Activated CD8-positive, alpha-beta memory T cell treated with anti-CD3 and anti-CD28 coated beads, Interleukin-2, amount 50 U/mL, for 48 hours (primary cell): ENCODE measurements at regions not wholly inside any gene's neighbourhood (a gene's known extent, or its start where the extent isn't known, plus 50 kb on each side); places are given as distances from the start of the nearest gene placed in this dataset.

Experiments used
- DNase-seq: peaks from one replicate; pipeline ENCODE4 v3.0.0-alpha.2; 2020

DNA sequence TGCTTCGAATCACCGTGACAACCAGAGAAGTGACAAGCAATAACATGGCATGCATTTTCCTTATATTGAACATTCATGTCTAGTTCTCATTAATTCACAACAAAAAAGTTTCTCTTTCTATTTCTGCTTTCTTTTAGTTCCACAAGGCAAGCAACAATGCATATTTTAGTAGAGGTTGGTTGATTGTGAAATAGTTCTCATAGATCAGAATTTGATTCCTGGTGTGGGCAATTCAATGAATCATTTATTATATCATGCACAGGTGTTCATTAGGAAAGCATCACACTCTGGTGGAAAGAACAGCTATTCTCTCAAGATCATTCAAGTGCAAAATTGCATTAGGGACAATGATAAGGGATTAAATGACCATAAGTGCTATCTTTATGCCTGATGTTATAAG, 980.9 kb downstream of the BRINP3 start:
- no peak for DNase-seq

- DNase-seq: no peak
These were observed 977.9 kb downstream of the BRINP3 start for GRCh38 chr1:189499736-189500135.

- no peak for DNase-seq
These were observed 976.9 kb downstream of the BRINP3 start for GRCh38 chr1:189500778-189501177.

GRCh38 chr1:189510827-189511226, 966.8 kb downstream of the BRINP3 start:
- no peak for DNase-seq

GRCh38 chr1:189513091-189513490, 964.6 kb downstream of the BRINP3 start:
- no peak for DNase-seq

DNA sequence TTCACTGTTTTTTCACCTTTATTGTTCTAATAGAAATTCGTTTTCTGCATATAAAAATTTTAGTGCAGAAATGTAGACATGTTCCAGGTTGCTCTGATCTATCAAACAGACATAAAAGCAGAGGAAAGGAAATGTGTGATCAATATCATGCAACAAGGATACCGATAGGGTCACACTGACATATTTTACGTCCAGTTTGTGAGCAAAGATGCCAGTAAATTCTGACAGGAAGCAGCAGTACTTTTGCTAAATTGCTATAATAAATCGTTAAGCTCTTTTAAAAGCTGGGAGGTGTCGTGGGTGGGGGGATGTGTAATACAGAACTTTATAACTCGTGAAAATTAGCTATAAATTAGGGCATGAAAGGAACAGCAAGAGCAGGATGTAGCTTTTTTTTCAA, 955.2 kb downstream of the BRINP3 start:
- DNase-seq: no peak

- no peak for DNase-seq
These were observed 953.2 kb downstream of the BRINP3 start for GRCh38 chr1:189524501-189524900.

GRCh38 chr1:189530162-189530561, 947.5 kb downstream of the BRINP3 start:
- DNase-seq: no peak

DNA sequence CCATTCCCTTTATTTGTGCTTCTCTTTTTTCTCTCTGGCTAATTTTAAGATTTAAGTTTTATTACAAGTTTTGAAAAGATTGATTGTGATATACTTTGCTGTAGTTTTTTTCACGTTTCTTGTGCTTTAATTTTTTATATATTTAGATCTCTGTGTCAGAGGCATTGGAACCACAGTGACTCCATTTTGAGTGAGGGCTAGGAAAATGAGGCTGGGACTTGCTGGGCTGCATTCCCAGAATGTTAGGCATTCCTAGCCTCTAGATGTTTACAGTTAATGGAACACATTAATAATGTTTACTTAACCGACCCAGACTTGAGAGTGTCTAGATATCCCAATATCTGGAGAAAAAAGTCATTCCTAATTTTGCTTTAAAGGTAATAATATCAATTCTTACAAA, 939.4 kb downstream of the BRINP3 start:
- DNase-seq: no peak

- DNase-seq: no peak
These were observed 927.2 kb downstream of the BRINP3 start for GRCh38 chr1:189550498-189550897.

- DNase-seq: no peak
These were observed 913.9 kb downstream of the BRINP3 start for GRCh38 chr1:189563784-189564183.

DNA sequence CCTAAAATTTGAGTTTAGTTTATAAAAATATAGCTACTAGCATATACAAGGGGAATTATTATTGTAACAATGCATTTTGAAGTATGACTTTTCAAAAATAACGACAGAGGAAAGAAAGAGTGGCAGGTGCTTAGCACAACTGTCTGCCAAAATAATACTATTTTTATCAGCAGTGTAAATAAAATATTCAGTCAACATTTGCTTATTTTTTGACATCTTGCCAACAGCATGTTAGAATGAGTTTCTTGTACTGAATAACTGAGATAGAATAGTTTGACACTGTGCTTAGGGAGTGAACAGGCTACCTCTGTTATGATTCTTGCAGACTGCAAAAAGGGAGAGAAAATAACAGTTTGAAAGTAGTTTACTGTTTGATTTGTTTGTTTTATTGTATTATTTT, 909.8 kb downstream of the BRINP3 start:
- no peak for DNase-seq

GRCh38 chr1:189596197-189596596, 881.5 kb downstream of the BRINP3 start:
- DNase-seq: no peak

DNA sequence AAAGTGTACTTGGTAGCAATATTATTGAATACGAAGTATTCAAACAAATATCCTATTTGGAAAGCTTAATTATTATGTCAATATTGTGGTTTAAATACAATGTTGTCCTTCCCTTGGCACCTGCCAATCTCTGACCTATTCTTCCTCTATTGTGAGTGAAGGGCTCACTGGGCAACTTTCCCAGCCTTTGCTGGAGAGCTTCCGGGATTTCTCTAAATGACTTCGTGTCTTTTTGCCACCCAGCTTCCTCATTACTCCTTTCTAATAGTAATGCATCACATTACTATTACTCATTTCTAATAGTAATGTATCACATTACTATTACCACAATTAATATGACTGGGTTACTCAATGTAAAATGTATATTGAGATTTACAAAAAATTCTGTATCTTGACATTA, 880.6 kb downstream of the BRINP3 start:
- DNase-seq: no peak

DNA sequence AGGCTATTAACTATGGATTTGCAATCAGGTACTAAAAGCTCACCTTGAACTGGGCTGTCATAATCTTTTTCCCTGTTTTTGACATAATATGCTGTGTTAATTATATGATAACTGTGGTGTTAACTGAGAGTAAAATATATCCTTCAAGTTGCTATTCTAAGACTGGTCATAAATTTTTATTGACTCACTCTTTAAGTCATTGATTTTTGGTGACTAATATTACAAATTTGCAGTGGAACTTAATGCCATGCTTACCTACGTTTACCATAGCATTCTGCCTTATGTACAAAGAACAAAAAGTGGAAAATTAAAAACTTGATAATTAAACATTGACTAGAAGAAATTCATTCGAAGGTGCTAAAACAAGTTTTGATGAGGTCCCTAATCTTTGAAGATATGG, 872.4 kb downstream of the BRINP3 start:
- DNase-seq: no peak

- DNase-seq: no peak
These were observed 871.6 kb downstream of the BRINP3 start for GRCh38 chr1:189606047-189606446.

- DNase-seq: no peak
These were observed 870.7 kb downstream of the BRINP3 start for GRCh38 chr1:189606795-189607476.

DNA sequence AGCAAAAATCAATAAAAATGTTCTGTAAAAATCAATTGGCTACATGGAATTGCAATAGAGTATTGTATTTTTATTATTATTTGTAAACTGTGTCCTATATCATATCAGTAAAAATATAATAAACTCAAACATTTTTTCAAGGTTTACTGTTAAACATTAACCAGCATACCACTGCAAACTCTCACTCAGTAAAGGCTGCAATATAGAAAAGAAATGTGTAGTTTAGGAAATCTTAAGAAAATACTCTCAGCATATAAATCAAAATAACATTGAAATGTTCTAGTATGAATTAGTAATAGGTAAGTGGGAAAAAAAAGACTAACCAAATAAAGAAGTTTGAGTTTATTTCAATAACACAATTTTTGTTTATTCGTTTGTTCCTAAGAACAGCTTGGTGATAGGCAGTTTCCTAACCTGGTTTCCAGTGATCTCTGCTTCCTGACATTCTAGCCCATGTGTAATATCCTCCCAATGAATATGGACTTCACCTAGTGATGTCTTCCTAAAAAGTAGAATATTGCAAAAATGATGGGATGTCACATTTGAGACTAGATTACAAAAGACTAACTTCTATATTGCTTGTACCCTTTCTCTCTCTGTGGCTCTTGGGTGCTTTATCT, 870.1 kb downstream of the BRINP3 start:
- DNase-seq: no peak

- no peak for DNase-seq
These were observed 868.5 kb downstream of the BRINP3 start for GRCh38 chr1:189609167-189609566.

DNA sequence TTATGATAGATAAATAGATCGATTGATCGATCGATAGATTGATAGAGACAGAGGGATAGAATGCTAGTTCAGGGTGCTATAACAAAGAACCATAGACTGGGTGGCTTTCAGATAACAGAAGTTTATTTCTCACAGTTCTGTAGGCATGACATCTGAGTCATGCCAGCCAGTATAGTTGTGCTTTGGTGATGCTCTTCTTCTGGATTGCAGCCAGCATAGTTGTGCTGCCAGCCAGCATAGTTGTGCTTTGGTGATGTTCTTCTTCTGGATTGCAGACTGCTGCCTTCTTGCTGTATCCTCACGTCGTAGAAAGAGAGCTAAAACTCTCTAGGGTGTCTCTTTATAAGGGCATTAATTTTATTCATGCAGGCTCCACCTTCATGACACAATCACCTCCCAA, 860.8 kb downstream of the BRINP3 start:
- DNase-seq: no peak

- DNase-seq: no peak
These were observed 857.9 kb downstream of the BRINP3 start for GRCh38 chr1:189619682-189620332.

- no peak for DNase-seq
These were observed 857.2 kb downstream of the BRINP3 start for GRCh38 chr1:189620471-189620870.

DNA sequence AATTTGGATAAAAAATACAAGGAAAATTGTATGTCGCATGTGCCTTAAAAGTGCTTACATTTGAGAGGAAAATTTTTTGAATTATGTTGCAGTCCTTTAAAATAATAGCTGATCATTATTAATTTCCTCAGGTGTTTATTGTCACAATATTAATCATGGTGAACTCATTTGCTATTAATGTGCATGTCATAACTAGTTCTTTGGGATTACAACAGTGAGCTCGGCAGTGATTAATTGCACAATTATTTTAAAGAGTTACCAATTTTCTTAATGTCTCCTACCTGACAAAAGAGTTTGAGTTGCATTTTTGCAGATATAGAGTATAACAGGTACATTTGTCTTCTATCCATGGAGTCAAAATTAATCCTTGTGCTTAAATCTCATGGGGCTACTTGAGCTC, 854.3 kb downstream of the BRINP3 start:
- no peak for DNase-seq

DNA sequence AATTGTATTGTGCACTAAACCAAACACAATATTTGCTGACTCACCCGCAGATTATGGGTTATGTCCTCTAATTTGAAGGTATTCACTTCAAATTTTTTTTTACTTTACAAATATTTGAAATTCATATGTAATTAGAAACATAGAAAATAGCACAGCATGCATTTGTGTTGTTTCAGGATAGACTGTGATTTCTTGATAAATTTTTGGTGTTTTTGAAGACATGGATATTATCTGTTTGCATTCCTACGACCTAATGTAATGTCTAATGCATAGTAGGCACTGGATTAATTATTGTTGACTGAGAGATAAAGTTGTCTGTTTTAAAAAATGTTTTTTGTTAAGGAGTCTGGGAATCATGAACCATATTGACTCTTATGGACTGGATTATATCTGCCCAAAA, 850.2 kb downstream of the BRINP3 start:
- DNase-seq: no peak

- no peak for DNase-seq
These were observed 848.8 kb downstream of the BRINP3 start for GRCh38 chr1:189628857-189629256.
